Esophagus muscularis mucosa (tissue), 4 donors: ENCODE measurements at regions not wholly inside any gene's neighbourhood (a gene's known extent, or its start where the extent isn't known, plus 50 kb on each side); places are given as distances from the start of the nearest gene placed in this dataset.

ENCODE experiments used
- DNase-seq: peaks from one replicate; pipeline ENCODE4 v3.0.0-alpha.2; 2017; ENCODE audit errors: extremely low spot score
- H3K27ac ChIP-seq, 4 donors: fragments of 200-600 bp; sonication (generic); replicated peaks in 1 of 4; 1 replicate in 3 of 4; 2 replicates in 1 of 4; pipeline ENCODE4 v1.5.1; 2016 to 2019; ENCODE audit warnings: mild to moderate bottlenecking in 1 of 4
- H3K27me3 ChIP-seq, 4 donors: fragments of 200-600 bp; sonication (generic); one replicate each; pipeline versions ENCODE4 v1.5.1 to v1.6.0; 2016 to 2019
- H3K36me3 ChIP-seq, 4 donors: fragments of 200-600 bp; sonication (generic); one replicate each; pipeline ENCODE4 v1.5.1; 2016 to 2019
- H3K4me1 ChIP-seq, 4 donors: fragments of 200-600 bp; sonication (generic); one replicate each; pipeline ENCODE4 v1.5.1; 2016 to 2019
- H3K4me3 ChIP-seq, 4 donors: fragments of 200-600 bp; sonication (generic); 1 replicate in 2 of 4; 2 replicates in 2 of 4; pipeline ENCODE4 v1.5.1; 2016 to 2019; ENCODE audit warnings: mild to moderate bottlenecking in 4 of 4, moderate library complexity in 1 of 4
- H3K9me3 ChIP-seq, 4 donors: fragments of 200-600 bp; sonication (generic); 1 replicate in 3 of 4; 2 replicates in 1 of 4; pipeline ENCODE4 v1.5.1; 2016 to 2019
- EP300 ChIP-seq: sonication (generic); formaldehyde crosslinking; IDR thresholded peaks from one replicate; pipeline ENCODE4 v1.6.1; 2017; ENCODE audit warnings: antibody characterized with exemption
- POLR2A ChIP-seq: fragments of 450-650 bp; IDR thresholded peaks from one replicate; pipeline ENCODE4 v1.6.1; 2017; ENCODE audit warnings: antibody characterized with exemption, moderate library complexity, mild to moderate bottlenecking, low read depth
- POLR2AphosphoS5 ChIP-seq, 2 donors: sonication (generic); formaldehyde crosslinking; IDR thresholded peaks; one replicate each; pipeline ENCODE4 v1.6.1; 2017; ENCODE audit warnings: antibody characterized with exemption in 2 of 2
- WGBS: methylation state at CpG from one replicate; pipeline ENCODE4 v1.1.5; 2018; 5-methylcytosine and 5-hydroxymethylcytosine counted together
- intact Hi-C: fragments of 100-400 bp; cut with DNase I; formaldehyde crosslinking; loops from one replicate; pipeline ENCODE4 v1.15.1; 2023
- TF ChIP-seq, protein P1 (sequence below), 3 experiments: fragments of 200-600 bp in 2 of 3; fragments of 450-650 bp in 1 of 3; sonication (generic) in 2 of 3; IDR thresholded peaks; one replicate each; pipeline ENCODE4 v1.5.1; 2017 to 2019; ENCODE audit warnings: antibody characterized with exemption in 3 of 3, mild to moderate bottlenecking in 2 of 3, moderate library complexity in 1 of 3

DNA sequence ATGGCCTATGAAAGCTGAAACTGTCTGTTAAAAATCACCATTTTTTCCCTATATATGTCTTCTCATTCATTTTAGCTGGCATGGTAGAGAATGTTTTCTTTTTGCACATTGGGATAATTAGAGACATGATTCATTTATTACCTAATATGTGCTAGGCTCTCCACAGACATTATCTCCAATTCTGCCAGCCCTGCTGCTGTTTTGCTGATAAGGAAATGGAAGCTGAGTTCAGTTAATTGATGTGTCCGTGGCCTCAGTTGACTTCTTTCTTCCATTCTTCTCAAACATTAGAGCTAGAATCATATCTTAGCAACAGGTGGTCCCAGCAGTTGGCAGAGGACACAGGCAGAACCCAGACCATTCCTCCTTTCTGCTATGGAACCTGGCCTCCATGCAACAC is 644.1 kb upstream of the CITED2 start:
- intact Hi-C loops: no loop called here
- no peak overlapping the region for H3K4me3 ChIP-seq
- H3K4me1 ChIP-seq: peaks cover 0 to 5% (median 0%) of the 10 kb centered on the region in 4 donors
- TF ChIP-seq, protein P1, sequence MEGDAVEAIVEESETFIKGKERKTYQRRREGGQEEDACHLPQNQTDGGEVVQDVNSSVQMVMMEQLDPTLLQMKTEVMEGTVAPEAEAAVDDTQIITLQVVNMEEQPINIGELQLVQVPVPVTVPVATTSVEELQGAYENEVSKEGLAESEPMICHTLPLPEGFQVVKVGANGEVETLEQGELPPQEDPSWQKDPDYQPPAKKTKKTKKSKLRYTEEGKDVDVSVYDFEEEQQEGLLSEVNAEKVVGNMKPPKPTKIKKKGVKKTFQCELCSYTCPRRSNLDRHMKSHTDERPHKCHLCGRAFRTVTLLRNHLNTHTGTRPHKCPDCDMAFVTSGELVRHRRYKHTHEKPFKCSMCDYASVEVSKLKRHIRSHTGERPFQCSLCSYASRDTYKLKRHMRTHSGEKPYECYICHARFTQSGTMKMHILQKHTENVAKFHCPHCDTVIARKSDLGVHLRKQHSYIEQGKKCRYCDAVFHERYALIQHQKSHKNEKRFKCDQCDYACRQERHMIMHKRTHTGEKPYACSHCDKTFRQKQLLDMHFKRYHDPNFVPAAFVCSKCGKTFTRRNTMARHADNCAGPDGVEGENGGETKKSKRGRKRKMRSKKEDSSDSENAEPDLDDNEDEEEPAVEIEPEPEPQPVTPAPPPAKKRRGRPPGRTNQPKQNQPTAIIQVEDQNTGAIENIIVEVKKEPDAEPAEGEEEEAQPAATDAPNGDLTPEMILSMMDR (IDR thresholded peaks at IDR 0.05): no peak
- TF ChIP-seq EP300: no peak
- no peak for TF ChIP-seq POLR2AphosphoS5 (IDR thresholded peaks at IDR 0.05)
- no peak for TF ChIP-seq POLR2A
- no peak overlapping the region for H3K27ac ChIP-seq
- H3K9me3 ChIP-seq: peaks cover 0 to 15% (median 11%) of the 10 kb centered on the region in 4 donors
- WGBS: 93% methylated on average over 1 of the region's 1 CpG
- no peak for DNase-seq
- H3K36me3 ChIP-seq: no peaks in the 10 kb centered on the region
- H3K27me3 ChIP-seq: no peaks in the 10 kb centered on the region

DNA sequence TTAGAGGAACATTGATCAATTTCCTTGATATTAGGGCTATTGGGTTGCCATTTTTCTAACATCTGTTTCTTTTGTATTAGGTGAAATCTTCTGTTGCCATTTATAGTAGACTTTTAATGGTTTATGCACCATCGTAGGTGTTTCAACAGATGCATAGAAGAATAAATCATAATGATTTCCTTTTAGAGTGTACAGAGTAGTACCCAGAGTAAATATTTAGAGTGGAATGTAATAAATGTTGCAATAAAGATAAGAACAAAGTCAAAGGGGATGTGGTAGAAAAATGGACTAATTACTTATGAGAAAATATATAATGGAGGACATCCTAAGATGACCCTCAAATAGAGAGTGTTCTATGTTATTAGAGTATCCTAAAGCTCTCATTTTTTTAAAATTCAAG is 643.0 kb upstream of the CITED2 start:
- H3K4me3 ChIP-seq: no peak overlapping the region
- no peaks in the 10 kb centered on the region for H3K27me3 ChIP-seq
- TF ChIP-seq POLR2AphosphoS5 (IDR thresholded peaks at IDR 0.05): no peak
- no peak for TF ChIP-seq POLR2A
- TF ChIP-seq EP300: no peak
- TF ChIP-seq, protein P1 (IDR thresholded peaks at IDR 0.05): no peak
- DNase-seq: no peak
- WGBS: 44% methylated on average over 1 of the region's 1 CpG
- no peaks in the 10 kb centered on the region for H3K36me3 ChIP-seq
- peaks cover 0 to 15% (median 11%) of the 10 kb centered on the region in 4 donors for H3K9me3 ChIP-seq
- peaks cover 0 to 5% (median under 1%) of the 10 kb centered on the region in 4 donors for H3K4me1 ChIP-seq
- no peak overlapping the region for H3K27ac ChIP-seq
- intact Hi-C loops: no loop called here

DNA sequence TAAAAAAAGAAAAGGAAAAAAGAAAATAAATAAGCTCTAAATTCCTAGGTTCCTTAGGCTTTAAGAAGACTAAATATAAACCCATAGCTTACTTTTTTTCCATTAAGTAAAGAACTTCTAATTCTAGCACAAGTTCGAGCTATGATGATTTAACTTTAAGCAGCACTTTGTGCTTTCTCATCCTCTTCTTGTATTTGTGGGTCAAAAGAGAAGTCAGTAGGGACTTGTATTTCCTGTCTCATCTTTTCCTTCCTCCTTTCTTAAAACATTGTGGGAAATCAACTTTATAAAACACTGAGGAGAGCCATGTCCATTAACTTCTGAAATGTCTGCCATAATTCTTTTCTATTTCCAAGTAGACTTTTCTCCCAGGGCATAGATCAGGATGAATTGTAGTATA is 637.7 kb upstream of the CITED2 start:
- intact Hi-C loops: no loop called here
- no peaks in the 10 kb centered on the region for H3K27me3 ChIP-seq

DNA sequence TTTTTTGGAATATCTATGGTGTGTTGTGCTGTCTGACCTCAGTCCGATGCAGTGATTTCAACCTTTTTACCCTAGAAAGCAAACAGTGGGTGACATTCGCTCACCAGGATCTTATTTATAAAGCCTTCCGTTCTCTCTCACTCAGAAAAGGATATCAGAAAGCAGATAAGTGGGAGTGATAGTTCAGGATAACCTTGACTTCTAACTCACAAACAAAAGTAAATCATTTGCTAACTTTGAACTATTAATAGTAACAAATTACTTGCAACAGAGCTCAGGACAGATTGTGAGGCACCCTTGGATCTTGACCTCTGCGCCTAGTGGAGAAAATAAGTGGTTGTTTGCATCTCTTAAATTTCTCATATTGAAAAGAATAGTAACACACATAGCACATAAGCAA is 637.1 kb upstream of the CITED2 start:
- DNase-seq: no peak
- intact Hi-C loops: no loop called here
- Histone ChIP-seq H3K36me3 (no peaks in the 10 kb centered on the region), H3K4me3 (no peak overlapping the region), H3K9me3 (no peaks in the 10 kb centered on the region), H3K27me3 (no peaks in the 10 kb centered on the region), H3K4me1 (peaks cover 0 to 6% (median 0%) of the 10 kb centered on the region in 4 donors), H3K27ac (no peak overlapping the region)
- WGBS: 93% methylated on average over 4 of the region's 4 CpGs
- TF ChIP-seq EP300 (no peak), POLR2AphosphoS5 (IDR thresholded peaks at IDR 0.05) (no peak), POLR2A (no peak)
- TF ChIP-seq, protein P1 (IDR thresholded peaks at IDR 0.05): no peak

More for the DNA sequence above, 637.7 kb upstream of the CITED2 start:
- Histone ChIP-seq H3K27ac (no peak overlapping the region), H3K4me3 (no peak overlapping the region), H3K36me3 (no peaks in the 10 kb centered on the region), H3K4me1 (peaks cover 0 to 6% (median 0%) of the 10 kb centered on the region in 4 donors), H3K9me3 (no peaks in the 10 kb centered on the region)
- 65% methylated on average over 1 of the region's 1 CpG for WGBS
- TF ChIP-seq POLR2AphosphoS5 (IDR thresholded peaks at IDR 0.05): no peak
- TF ChIP-seq, protein P1 (IDR thresholded peaks at IDR 0.05): no peak
- TF ChIP-seq POLR2A: no peak
- TF ChIP-seq EP300: no peak
- DNase-seq: no peak

DNA sequence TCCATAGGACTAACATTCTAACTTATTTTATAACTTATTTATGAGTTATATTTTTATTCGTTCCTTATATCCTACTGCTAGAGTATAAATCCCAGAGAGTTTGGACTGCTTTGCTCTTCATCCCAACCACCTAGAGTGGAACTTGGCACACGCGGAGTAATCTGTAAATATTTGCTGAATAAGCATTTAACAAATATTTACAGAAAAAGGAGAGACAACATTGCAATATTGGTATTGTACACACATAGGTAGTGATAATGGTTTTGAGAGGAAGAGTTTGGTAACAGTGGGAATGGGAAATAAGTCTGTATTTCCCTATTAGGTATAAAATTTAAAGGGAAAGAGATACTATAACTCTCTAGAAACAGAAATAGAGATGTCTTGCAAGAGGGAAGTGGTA is 634.8 kb upstream of the CITED2 start:
- no peak overlapping the region for H3K27ac ChIP-seq
- DNase-seq: no peak
- intact Hi-C loops: no loop called here
- H3K36me3 ChIP-seq: no peaks in the 10 kb centered on the region
- no peaks in the 10 kb centered on the region for H3K27me3 ChIP-seq
- no peak overlapping the region for H3K4me3 ChIP-seq
- H3K9me3 ChIP-seq: no peaks in the 10 kb centered on the region
- H3K4me1 ChIP-seq: peaks cover 0 to 6% (median 0%) of the 10 kb centered on the region in 4 donors
- WGBS: 94% methylated on average over 3 of the region's 3 CpGs
- TF ChIP-seq POLR2A (no peak), EP300 (no peak), POLR2AphosphoS5 (IDR thresholded peaks at IDR 0.05) (no peak)
- TF ChIP-seq, protein P1 (IDR thresholded peaks at IDR 0.05): no peak
